HG03469 (cell line): ENCODE measurements at regions not wholly inside any gene's neighbourhood (a gene's known extent, or its start where the extent isn't known, plus 50 kb on each side); places are given as distances from the start of the nearest gene placed in this dataset.
"Not testable (repeated sequence)": the region's sequence is repeated elsewhere in the genome, so short reads cannot be mapped to it uniquely, and the experiment has no call there.

Experiments used
- ATAC-seq: cut with Tn5 transposase; IDR thresholded peaks from one replicate; pipeline ENCODE4 v1.9.1; 2021; ENCODE audit warnings: mild to moderate bottlenecking, moderate library complexity, moderate number of reproducible peaks; ENCODE audit not compliant: unreplicated experiment

GRCh38 chr4:180261346-180261745 is 1981.9 kb upstream of the TENM3 start:
- no peak for ATAC-seq

DNA sequence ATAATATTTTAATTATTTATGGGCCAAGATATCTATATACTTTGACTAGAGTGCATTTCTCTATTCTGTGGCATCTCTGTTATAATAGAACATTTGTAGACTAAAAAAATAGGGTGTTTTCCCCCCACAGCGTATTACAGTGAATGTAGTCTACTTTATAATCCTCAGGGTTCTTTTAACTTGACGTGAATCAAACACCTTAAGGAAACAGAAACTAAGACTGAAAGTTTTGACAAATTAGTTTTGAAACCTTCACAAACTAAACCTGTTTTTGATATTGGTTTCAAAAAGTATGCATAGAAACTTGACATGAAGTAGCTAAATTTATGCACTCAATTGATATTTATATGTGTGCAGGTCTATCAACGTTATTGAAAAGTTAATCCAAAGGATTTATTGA is 1963.1 kb upstream of the TENM3 start:
- no peak for ATAC-seq

- no peak for ATAC-seq
These were observed 1962.4 kb upstream of the TENM3 start for GRCh38 chr4:180280726-180281297.

- ATAC-seq: no peak
These were observed 1961.5 kb upstream of the TENM3 start for GRCh38 chr4:180281724-180282123.

DNA sequence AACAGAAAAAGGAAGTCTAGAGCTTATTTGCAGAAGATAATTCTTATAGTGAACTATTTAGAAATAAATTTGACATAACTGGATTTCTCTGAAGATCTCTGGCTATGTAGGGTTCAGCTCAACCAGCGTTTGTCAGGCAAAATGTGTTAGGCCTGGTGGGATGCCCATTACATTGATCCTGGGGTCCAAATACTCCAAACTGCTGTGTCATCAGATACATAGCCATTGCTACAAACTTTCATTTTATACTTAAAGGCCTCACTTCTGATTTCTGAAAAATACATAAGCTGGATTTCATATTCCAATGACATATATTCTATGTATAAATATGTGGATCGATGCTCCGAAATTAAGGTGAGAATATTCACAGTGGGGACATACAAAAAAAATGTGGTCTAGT is 1958.9 kb upstream of the TENM3 start:
- ATAC-seq: no peak

- no peak for ATAC-seq
These were observed 1957.4 kb upstream of the TENM3 start for GRCh38 chr4:180285796-180286195.

DNA sequence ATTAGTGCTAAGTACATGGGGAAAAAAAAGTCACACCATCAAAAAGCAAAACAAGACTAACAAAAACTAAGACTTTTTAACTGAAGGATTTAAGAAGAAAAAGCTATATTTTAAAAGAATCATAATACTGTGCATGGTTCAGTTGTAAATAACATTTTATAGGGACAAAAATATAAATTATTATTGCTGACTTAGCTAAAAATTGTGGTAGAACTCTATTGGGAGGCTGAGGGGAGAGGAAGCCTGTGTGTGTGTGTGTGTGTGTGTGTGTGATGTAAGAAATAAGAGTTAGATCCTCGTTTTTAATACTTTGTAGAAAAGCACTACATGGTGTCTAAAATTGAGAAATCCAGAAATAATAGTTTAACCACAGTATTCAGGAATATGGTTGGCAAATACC is 1950.9 kb upstream of the TENM3 start:
- ATAC-seq: no peak

GRCh38 chr4:180296036-180296599 is 1947.1 kb upstream of the TENM3 start:
- no peak for ATAC-seq

GRCh38 chr4:180304321-180304720 is 1938.9 kb upstream of the TENM3 start:
- no peak for ATAC-seq

- ATAC-seq: no peak
These were observed 1932.6 kb upstream of the TENM3 start for GRCh38 chr4:180310616-180311015.

DNA sequence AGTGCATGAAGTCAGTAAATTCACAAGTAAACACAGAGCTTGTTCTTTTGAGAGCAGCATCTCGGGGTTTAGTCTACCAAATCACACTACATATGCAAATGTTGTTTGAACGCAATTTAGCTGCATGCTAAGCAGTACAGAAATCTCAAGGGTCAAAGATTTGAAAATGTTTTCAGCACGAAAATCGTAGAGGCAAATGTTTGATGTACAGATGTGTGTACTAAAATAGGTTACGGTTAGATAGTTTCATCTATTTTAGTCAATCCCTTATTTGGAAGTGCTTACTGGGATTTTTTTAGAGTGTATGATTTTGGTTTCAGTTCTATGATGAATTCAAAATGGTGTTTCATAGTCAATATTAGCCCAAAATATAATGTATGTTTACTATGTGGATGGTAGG is 1928.2 kb upstream of the TENM3 start:
- ATAC-seq: no peak

- ATAC-seq: no peak
These were observed 1912.7 kb upstream of the TENM3 start for GRCh38 chr4:180330521-180330920.

DNA sequence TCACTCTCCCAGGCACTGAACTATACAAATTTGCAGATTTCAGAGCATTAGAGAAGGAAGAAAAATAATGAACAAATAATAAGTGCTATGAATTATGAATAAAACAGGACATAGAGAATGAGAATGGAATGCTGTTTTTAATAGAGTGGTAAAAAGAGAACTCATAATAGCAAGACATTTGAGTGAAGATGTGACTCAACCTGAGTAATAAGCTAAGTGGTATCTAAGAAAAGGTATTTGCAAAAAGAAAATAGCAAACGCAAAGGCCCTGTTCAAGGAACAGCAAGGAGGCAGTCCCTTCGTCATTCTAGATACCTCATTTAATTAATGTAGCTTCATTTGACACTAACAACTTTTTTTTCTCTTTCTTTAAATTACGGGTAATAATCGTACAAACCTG is 1910.0 kb upstream of the TENM3 start:
- no peak for ATAC-seq

GRCh38 chr4:180335566-180335965 is 1907.6 kb upstream of the TENM3 start:
- no peak for ATAC-seq

DNA sequence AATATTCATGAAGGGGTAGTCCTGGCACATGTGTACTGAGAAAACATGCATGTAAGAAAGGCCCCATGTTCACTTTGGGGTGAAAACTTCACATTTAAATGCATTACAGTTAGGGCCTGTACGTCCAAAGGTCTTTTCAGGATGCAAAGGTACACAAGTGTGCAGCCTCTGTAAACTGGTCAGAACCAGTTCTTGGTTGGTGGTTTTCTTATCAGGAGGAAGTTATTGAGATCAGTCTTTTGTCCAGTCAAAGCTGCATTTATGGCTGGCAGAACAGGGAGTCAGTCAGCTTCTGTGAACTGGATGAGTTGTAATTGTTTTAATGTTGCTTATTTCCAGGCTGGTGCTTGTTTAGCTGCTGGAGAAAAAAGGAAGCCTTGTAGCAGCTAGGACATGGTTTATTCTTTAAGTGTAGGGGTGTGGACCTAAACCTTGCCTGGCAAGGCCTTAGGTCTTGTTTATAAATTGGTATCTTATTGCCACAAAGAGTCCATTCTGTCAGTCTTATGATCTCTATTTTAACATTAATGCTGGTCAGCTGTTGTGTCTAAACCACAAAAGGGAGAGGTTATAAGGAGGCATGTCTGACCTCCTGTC is 1906.6 kb upstream of the TENM3 start:
- no peak for ATAC-seq

GRCh38 chr4:180341926-180342325 is 1901.3 kb upstream of the TENM3 start:
- no peak for ATAC-seq

- no peak for ATAC-seq
These were observed 1892.3 kb upstream of the TENM3 start for GRCh38 chr4:180350901-180351300.

GRCh38 chr4:180356766-180357165 is 1886.4 kb upstream of the TENM3 start:
- no peak for ATAC-seq

DNA sequence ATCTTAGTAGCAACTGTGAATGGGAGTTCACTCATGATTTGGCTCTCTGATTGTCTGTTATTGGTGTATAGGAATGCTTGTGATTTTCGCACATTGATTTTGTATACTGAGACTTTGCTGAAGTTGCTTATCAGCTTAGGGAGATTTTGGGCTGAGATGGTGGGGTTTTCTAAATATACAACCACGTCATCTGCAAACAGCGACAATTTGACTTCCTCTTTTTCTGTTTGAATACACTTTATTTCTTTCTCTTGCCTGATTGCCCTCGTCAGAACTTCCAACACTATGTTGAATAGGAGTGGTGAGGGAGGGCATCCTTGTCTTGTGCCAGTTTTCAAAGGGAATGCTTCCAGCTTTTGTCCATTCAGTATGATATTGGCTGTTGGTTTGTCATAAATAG is 1883.1 kb upstream of the TENM3 start:
- not testable (repeated sequence) for ATAC-seq

DNA sequence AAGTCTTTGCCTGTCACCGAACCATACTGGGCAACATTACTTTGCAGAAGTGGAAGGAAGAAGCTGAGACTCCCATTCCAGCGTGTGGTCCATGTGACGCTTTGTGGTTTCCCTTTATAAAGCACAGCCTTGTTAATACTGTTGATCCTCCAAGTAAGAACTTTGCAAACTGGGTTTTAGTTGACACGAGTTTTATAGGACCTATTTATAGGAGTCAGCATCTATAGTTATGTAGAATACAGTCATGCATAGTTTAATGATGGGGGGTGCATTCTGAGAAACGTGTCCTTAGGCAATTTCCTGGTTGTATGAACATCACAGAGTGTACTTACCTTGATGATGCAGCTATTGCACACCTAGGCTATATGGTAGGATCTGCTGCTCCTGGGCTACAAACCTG is 1879.4 kb upstream of the TENM3 start:
- no peak for ATAC-seq

- ATAC-seq: no peak
These were observed 1870.5 kb upstream of the TENM3 start for GRCh38 chr4:180372691-180373090.

- ATAC-seq: no peak
These were observed 1865.5 kb upstream of the TENM3 start for GRCh38 chr4:180377741-180378140.

DNA sequence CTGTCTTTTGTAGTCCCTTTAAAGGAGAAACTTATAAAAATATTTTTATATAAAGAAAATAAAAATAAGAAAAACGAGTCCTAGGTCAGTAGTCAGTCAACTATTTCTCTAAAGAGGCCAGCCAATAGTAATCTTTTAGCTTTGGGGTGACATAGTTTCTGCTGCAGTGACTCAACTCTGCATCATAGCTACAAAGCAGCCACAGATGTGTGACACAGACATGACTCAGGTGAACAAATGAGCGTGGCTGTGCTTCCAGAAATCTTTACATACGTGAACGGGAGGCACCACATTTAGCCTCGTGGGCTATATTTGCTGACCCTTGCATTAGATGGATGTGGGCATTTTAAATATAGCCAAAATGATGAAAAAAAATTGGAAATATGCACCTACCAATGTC is 1862.5 kb upstream of the TENM3 start:
- ATAC-seq: no peak
